Heart left ventricle (tissue), 16 donors: ENCODE measurements at regions not wholly inside any gene's neighbourhood (a gene's known extent, or its start where the extent isn't known, plus 50 kb on each side); places are given as distances from the start of the nearest gene placed in this dataset.

ENCODE experiments used
- ATAC-seq, 4 donors: fragments of 200-7000 bp; cut with Tn5 transposase; one replicate each; pipeline ENCODE4 v1.9.1; 2020 to 2022; ENCODE audit warnings: moderate library complexity in 4 of 4, mild to moderate bottlenecking in 3 of 4, moderate number of reproducible peaks in 1 of 4
- DNase-seq, 5 donors: peaks; one replicate each; pipeline ENCODE4 v3.0.0-alpha.2; 2020
- H3K27ac ChIP-seq, 12 donors: fragments of 200-600 bp; sonication (generic) in 4 of 12; one replicate each; pipeline versions ENCODE4 v1.5.0 to v1.8.0; 2016 to 2022; ENCODE audit warnings: mild to moderate bottlenecking in 2 of 12
- H3K27me3 ChIP-seq, 9 donors: fragments of 200-600 bp; sonication (generic) in 2 of 9; one replicate each; pipeline versions ENCODE4 v1.5.1 to v1.8.0; 2016 to 2022; ENCODE audit warnings: mild to moderate bottlenecking in 3 of 9
- H3K36me3 ChIP-seq, 9 donors: fragments of 200-600 bp; sonication (generic) in 2 of 9; one replicate each; pipeline versions ENCODE4 v1.5.0 to v1.8.0; 2018 to 2022; ENCODE audit warnings: mild to moderate bottlenecking in 2 of 9
- H3K4me1 ChIP-seq, 12 donors: fragments of 200-600 bp; sonication (generic) in 4 of 12; one replicate each; pipeline versions ENCODE4 v1.5.0 to v1.8.0; 2016 to 2022; ENCODE audit warnings: mild to moderate bottlenecking in 3 of 12
- H3K4me3 ChIP-seq, 12 donors: fragments of 200-600 bp; sonication (generic) in 4 of 12; one replicate each; pipeline versions ENCODE4 v1.5.0 to v1.8.0; 2017 to 2022; ENCODE audit warnings: mild to moderate bottlenecking in 9 of 12, moderate library complexity in 4 of 12
- H3K9me3 ChIP-seq, 12 donors: fragments of 200-600 bp; sonication (generic) in 4 of 12; one replicate each; pipeline versions ENCODE4 v1.5.0 to v1.8.0; 2016 to 2022; ENCODE audit warnings: mild to moderate bottlenecking in 1 of 12
- POLR2A ChIP-seq, 2 donors: fragments of 450-650 bp; IDR thresholded peaks; one replicate each; pipeline ENCODE4 v1.6.1; 2017; ENCODE audit warnings: antibody characterized with exemption in 2 of 2, mild to moderate bottlenecking in 2 of 2, moderate library complexity in 2 of 2
- WGBS, 4 donors: extraction: QIAGEN DNeasy Blood & Tissue Kit in 2 of 4; methylation state at CpG; one replicate each; pipeline versions ENCODE4 v1.1.5 to v1.1.7; 2013 to 2018; 5-methylcytosine and 5-hydroxymethylcytosine counted together
- intact Hi-C, 10 donors: fragments of 100-400 bp; cut with DNase I; formaldehyde crosslinking; loops; one replicate each; pipeline versions ENCODE4 v1.11.1 to v1.14.2; 2022
- TF ChIP-seq, protein P1 (sequence below), 12 donors: fragments of 200-600 bp; sonication (generic) in 4 of 12; IDR thresholded peaks; one replicate each; pipeline versions ENCODE4 v1.5.0 to v1.8.0; 2018 to 2022; ENCODE audit warnings: antibody characterized with exemption in 12 of 12, mild to moderate bottlenecking in 5 of 12
- donor health status: ischemic (EF 13 %, LVEDD 7.1; RV severe dilation, severe dysfunction).
- donor health status: healthy with polysubstance abuse.
- donor health status: DM: no; HTN: yes; CAD: no.
- donor health status: DM: no; HTN: no; CAD: no.
- donor health status: ischemic (EF 25% LVEDD 6.9; RV normal size, moderate dysfunction).
- donor health status: ischemic (EF 25% LVEDD 5.7; RV mildly dilated, moderate dysfunction).
- donor health status: healthy.
- donor health status: DM: yes; HTN: yes; CAD: no.
- donor health status: ischemic (EF 35%, LVEDD 5.7; RV mildly dilated, moderate dysfunction).
- donor health status: nonischemic (EF 11% LVEDD 7.7; RV severe dilation, severe dysfunction).
- donor health status: DM: yes; HTN: yes; CAD: no.
- donor health status: PGD.
- donor health status: ischemic (EF 29% LVEDD 5.4; RV normal size, mild dysfunction).
- donor health status: nonischemic (EF 23%, LVEDD 6.1; RV moderate dilation, normal function).

DNA sequence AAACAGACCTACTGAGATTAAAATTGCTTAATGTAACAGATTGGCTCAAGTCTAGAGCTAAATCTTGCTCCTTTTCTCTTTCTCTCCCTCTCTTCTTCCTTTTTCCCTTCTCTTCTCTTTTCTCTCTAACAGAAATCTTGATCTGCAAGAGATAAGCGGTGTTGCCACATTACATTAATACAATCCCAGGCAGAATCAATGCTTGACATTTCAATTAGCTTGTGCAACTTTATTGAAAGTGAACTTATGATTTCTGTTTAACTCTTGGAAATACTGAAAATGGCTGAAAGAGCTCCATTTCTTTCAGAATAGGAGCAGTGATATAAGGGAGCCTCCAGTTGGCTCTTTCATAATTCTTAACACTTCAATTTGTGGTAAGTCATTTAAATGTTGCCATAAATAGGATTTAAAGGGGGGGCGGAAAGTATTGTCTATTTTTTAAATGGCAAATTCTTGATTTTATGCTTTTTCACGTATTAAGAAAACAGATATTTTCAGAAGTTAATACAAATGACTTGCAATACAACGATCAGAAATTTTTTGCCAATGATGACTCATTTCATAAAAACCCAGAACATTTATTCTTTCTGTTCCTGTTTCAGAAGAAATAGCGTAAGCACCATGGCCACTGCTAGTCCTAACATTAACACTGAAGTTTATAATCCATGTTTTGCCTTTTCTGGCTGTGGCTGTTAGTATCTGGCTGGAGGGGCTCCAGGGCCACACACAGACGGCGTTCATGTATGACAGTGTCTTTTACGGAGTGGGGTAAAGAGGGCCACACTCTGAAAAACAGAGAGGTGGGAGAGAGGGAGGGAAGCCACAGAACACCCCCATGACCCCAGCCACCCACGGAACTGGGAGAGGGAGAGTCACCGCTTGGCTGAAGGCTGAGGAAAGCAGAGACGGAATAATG is 115.7 kb upstream of the FAT1 start:
- ATAC-seq (peak; percentile 19 to 74 (median 44)), DNase-seq (peak in 3 of 5 donors; percentile 13 to 26 (median 21))
- Histone ChIP-seq H3K27ac (peak overlapping the region in 10 of 12 donors; percentile 28 to 83 (median 66)), H3K9me3 (peaks cover 0 to 4% (median 0%) of the 10 kb centered on the region in 12 donors), H3K27me3 (no peaks in the 10 kb centered on the region), H3K36me3 (no peaks in the 10 kb centered on the region), H3K4me3 (peak overlapping the region in 5 of 12 donors; percentile 3 to 48 (median 40)), H3K4me1 (peaks cover 0 to 6% (median 0%) of the 10 kb centered on the region in 12 donors)
- TF ChIP-seq, protein P1, sequence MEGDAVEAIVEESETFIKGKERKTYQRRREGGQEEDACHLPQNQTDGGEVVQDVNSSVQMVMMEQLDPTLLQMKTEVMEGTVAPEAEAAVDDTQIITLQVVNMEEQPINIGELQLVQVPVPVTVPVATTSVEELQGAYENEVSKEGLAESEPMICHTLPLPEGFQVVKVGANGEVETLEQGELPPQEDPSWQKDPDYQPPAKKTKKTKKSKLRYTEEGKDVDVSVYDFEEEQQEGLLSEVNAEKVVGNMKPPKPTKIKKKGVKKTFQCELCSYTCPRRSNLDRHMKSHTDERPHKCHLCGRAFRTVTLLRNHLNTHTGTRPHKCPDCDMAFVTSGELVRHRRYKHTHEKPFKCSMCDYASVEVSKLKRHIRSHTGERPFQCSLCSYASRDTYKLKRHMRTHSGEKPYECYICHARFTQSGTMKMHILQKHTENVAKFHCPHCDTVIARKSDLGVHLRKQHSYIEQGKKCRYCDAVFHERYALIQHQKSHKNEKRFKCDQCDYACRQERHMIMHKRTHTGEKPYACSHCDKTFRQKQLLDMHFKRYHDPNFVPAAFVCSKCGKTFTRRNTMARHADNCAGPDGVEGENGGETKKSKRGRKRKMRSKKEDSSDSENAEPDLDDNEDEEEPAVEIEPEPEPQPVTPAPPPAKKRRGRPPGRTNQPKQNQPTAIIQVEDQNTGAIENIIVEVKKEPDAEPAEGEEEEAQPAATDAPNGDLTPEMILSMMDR (IDR thresholded peaks at IDR 0.05) = no peak
- TF ChIP-seq POLR2A (IDR thresholded peaks at IDR 0.05) = no peak
- intact Hi-C loops = no loop called here
- WGBS, 4 donors = 74 to 80% (median 74%) methylated on average over 11 of the region's 11 CpGs

DNA sequence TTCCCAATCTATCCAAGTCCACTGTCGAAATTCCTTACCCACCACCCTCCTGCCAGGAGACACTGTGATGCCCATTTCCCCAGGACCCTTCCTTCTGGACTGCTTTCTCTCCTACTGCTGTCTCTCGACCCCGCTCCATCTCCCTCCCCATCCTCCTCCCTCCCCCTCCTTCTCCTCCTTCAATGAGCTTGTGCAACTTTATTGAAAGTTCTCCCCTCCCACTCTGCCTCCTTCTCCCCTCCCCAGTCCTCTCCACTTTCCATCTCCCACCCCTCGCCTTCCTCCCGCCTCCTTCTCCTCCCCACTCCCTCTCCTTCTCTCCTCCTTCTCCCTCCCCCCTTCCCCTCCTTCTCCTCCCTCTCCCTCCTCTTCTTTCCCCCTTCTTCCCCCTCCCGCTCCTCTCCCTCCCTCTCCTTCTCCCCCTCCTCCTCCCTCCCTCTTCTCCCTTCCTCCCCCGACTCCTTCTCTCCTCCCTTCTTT is 116.6 kb upstream of the FAT1 start:
- 77 to 85% (median 81%) methylated on average over 7 of the region's 7 CpGs for WGBS, 4 donors
- no peak for TF ChIP-seq POLR2A (IDR thresholded peaks at IDR 0.05)
- TF ChIP-seq, protein P1 (IDR thresholded peaks at IDR 0.05) = no peak

DNA sequence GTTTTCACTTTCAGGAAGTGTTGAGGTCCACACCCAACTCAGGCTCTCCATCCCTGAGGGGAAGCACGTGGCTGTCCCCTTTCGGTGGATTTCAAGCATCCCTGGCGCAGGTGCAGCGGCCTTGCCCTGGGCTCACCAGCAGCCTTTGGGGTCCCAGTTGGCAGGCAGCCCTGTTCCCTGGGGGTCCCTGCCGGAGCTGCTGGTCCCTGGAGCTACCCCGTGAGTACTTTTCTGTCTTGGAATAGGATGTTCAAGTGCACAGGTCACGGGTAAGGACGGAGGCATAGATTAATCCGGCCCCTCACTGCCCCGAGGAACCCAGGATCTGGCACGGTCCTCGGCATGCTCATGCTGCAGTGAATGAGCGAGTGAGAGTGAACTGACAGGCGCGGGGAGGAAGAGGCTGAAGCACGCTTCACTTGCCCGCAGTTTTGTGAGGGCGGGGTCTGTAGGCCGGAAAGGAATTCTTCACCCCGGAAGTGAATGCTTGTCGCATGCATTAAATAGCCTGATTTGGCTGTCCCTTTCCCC is 117.2 kb upstream of the FAT1 start:
- Histone ChIP-seq H3K36me3 (no peaks in the 10 kb centered on the region), H3K4me3 (peak overlapping the region in 8 of 12 donors; percentile 13 to 49 (median 35)), H3K27me3 (no peaks in the 10 kb centered on the region), H3K27ac (peak overlapping the region in 4 of 12 donors; percentile 54 to 72 (median 58)), H3K4me1 (peaks cover 0 to 18% (median 11%) of the 10 kb centered on the region in 12 donors), H3K9me3 (peaks cover 0 to 4% (median 0%) of the 10 kb centered on the region in 12 donors)
- no peak for ATAC-seq
- TF ChIP-seq, protein P1 (IDR thresholded peaks at IDR 0.05) = no peak
- no peak for TF ChIP-seq POLR2A (IDR thresholded peaks at IDR 0.05)
- peak in 2 of 5 donors; percentile 24 to 28 for DNase-seq
- intact Hi-C loops = no loop called here
- WGBS, 4 donors = 72 to 88% (median 82%) methylated on average over 19 to 21 of the region's 21 CpGs

More for the DNA sequence above, 116.6 kb upstream of the FAT1 start:
- peak overlapping the region in 10 of 12 donors; percentile 28 to 83 (median 66) for H3K27ac ChIP-seq
- peak; percentile 37 to 84 (median 75) for ATAC-seq
- peaks cover 0 to 4% (median 0%) of the 10 kb centered on the region in 12 donors for H3K9me3 ChIP-seq
- peak in 4 of 5 donors; percentile 29 to 55 (median 42) for DNase-seq
- H3K27me3 ChIP-seq = no peaks in the 10 kb centered on the region
- peak overlapping the region in 8 of 12 donors; percentile 3 to 49 (median 36) for H3K4me3 ChIP-seq
- no peaks in the 10 kb centered on the region for H3K36me3 ChIP-seq
- H3K4me1 ChIP-seq = peaks cover 0 to 15% (median 8%) of the 10 kb centered on the region in 12 donors
- intact Hi-C loops = no loop called here
